H9 (cell line): ENCODE measurements at regions not wholly inside any gene's neighbourhood (a gene's known extent, or its start where the extent isn't known, plus 50 kb on each side); places are given as distances from the start of the nearest gene placed in this dataset.

Experiments
- DNase-seq: peaks from one replicate; pipeline ENCODE4 v3.0.0-alpha.2; 2017
- H2AFZ ChIP-seq: one replicate; pipeline ENCODE4 v1.6.1; 2013; ENCODE audit warnings: mild to moderate bottlenecking, low read length, control low read depth, moderate library complexity
- H2AK5ac ChIP-seq: 2 replicates; pipeline ENCODE4 v1.6.1; 2013; ENCODE audit warnings: low read length, control low read depth, mixed read lengths; ENCODE audit not compliant: insufficient read length
- H2BK120ac ChIP-seq: one replicate; pipeline ENCODE4 v1.6.1; 2013; ENCODE audit warnings: low read depth, mild to moderate bottlenecking, low read length, control low read depth, inconsistent platforms; ENCODE audit not compliant: poor library complexity, severe bottlenecking
- H2BK12ac ChIP-seq: 2 replicates; pipeline ENCODE4 v1.6.1; 2013; ENCODE audit warnings: low read length, control low read depth, mixed read lengths, low read depth; ENCODE audit not compliant: insufficient read length
- H2BK15ac ChIP-seq: 2 replicates; pipeline ENCODE4 v1.6.1; 2013; ENCODE audit warnings: low read depth, low read length, control low read depth
- H2BK20ac ChIP-seq: one replicate; pipeline ENCODE4 v1.6.1; 2013; ENCODE audit warnings: low read depth, mild to moderate bottlenecking, low read length, control low read depth, inconsistent platforms; ENCODE audit not compliant: poor library complexity, severe bottlenecking
- H2BK5ac ChIP-seq: 2 replicates; pipeline ENCODE4 v1.6.1; 2013; ENCODE audit warnings: low read length, control low read depth, mixed read lengths; ENCODE audit not compliant: insufficient read length
- H3K14ac ChIP-seq: 2 replicates; pipeline ENCODE4 v1.6.1; 2013; ENCODE audit warnings: low read length, control low read depth; ENCODE audit not compliant: insufficient read depth
- H3K18ac ChIP-seq: 2 replicates; pipeline ENCODE4 v1.6.1; 2013; ENCODE audit warnings: low read depth, mild to moderate bottlenecking, mixed read lengths, low read length, control low read depth; ENCODE audit not compliant: insufficient read length
- H3K23ac ChIP-seq: 2 replicates; pipeline ENCODE4 v1.6.1; 2013; ENCODE audit warnings: low read length, control low read depth, mixed read lengths, low read depth; ENCODE audit not compliant: insufficient read length
- H3K23me2 ChIP-seq: 2 replicates; pipeline ENCODE4 v1.6.1; 2013; ENCODE audit warnings: low read depth, mild to moderate bottlenecking, mixed read lengths, low read length, control low read depth; ENCODE audit not compliant: insufficient read length, poor library complexity, severe bottlenecking
- H3K27ac ChIP-seq: 2 replicates; pipeline ENCODE4 v1.5.1; 2013; ENCODE audit warnings: low read length, control low read depth, mixed read lengths, low read depth; ENCODE audit not compliant: insufficient read length
- H3K27me3 ChIP-seq: 2 replicates; pipeline ENCODE4 v1.6.1; 2013; ENCODE audit warnings: low read length, control low read depth, inconsistent platforms; ENCODE audit not compliant: insufficient read depth
- H3K4ac ChIP-seq: 2 replicates; pipeline ENCODE4 v1.6.1; 2013; ENCODE audit warnings: low read depth, mild to moderate bottlenecking, control low read depth, inconsistent platforms, low read length, moderate library complexity
- H3K4me1 ChIP-seq: 2 replicates; pipeline ENCODE4 v1.6.1; 2013; ENCODE audit warnings: low read length, control low read depth, inconsistent platforms; ENCODE audit not compliant: insufficient read depth
- H3K4me2 ChIP-seq: 2 replicates; pipeline ENCODE4 v1.6.1; 2013; ENCODE audit warnings: low read length, control low read depth, mixed read lengths; ENCODE audit not compliant: insufficient read length, insufficient read depth
- H3K56ac ChIP-seq: 2 replicates; pipeline ENCODE4 v1.6.1; 2013; ENCODE audit warnings: low read depth, mild to moderate bottlenecking, mixed read lengths, low read length, control low read depth; ENCODE audit not compliant: insufficient read length
- H3K79me1 ChIP-seq: 2 replicates; pipeline ENCODE4 v1.6.1; 2013; ENCODE audit warnings: low read depth, mild to moderate bottlenecking, moderate library complexity, low read length, control low read depth, inconsistent platforms; ENCODE audit not compliant: insufficient read depth, poor library complexity, severe bottlenecking
- H3K79me2 ChIP-seq: 2 replicates; pipeline ENCODE4 v1.6.1; 2013; ENCODE audit warnings: low read length, control low read depth, inconsistent platforms; ENCODE audit not compliant: insufficient read depth
- H3K9ac ChIP-seq: 2 replicates; pipeline ENCODE4 v1.6.1; 2013; ENCODE audit warnings: low read length, control low read depth, mixed read lengths; ENCODE audit not compliant: insufficient read length; ENCODE audit errors: extremely low read depth
- H3K9me3 ChIP-seq: one replicate; pipeline ENCODE4 v1.6.1; 2013; ENCODE audit warnings: low read depth, low read length, inconsistent platforms; ENCODE audit not compliant: control insufficient read depth
- H3T11ph ChIP-seq: one replicate; pipeline ENCODE4 v1.6.1; 2013; ENCODE audit warnings: mild to moderate bottlenecking, low read length, control low read depth, inconsistent platforms
- H4K20me1 ChIP-seq: one replicate; pipeline ENCODE4 v1.6.1; 2013; ENCODE audit not compliant: control insufficient read depth, insufficient read length, insufficient read depth
- H4K5ac ChIP-seq: 2 replicates; pipeline ENCODE4 v1.6.1; 2013; ENCODE audit warnings: low read depth, mild to moderate bottlenecking, mixed read lengths, low read length, control low read depth; ENCODE audit not compliant: insufficient read length
- H4K8ac ChIP-seq: replicated peaks from 2 replicates; pipeline ENCODE4 v1.6.1; 2013; ENCODE audit warnings: low read length, control low read depth, mixed read lengths, low read depth; ENCODE audit not compliant: insufficient read length
- H4K91ac ChIP-seq: 2 replicates; pipeline ENCODE4 v1.6.1; 2013; ENCODE audit warnings: low read depth, mild to moderate bottlenecking, moderate library complexity, mixed read lengths, low read length, control low read depth; ENCODE audit not compliant: insufficient read length
- H3K27ac Mint-ChIP-seq, 3 experiments: 2 replicates in 2 of 3; 3 replicates in 1 of 3; pipeline ENCODE4 v1.8.0; 2020 to 2021; ENCODE audit warnings: mixed read lengths in 3 of 3, mild to moderate bottlenecking in 1 of 3, moderate library complexity in 1 of 3
- H3K27me3 Mint-ChIP-seq: 2 replicates; pipeline ENCODE4 v1.8.0; 2021; ENCODE audit warnings: low read depth, mild to moderate bottlenecking, moderate library complexity, mixed read lengths
- H3K36me3 Mint-ChIP-seq, 3 experiments: 2 replicates in 2 of 3; 3 replicates in 1 of 3; pipeline ENCODE4 v1.8.0; 2020 to 2021; ENCODE audit warnings: low read depth in 3 of 3, mixed read lengths in 3 of 3; ENCODE audit not compliant: insufficient read depth in 1 of 3
- H3K4me1 Mint-ChIP-seq, 2 experiments: 2 replicates each; pipeline ENCODE4 v1.8.0; 2020; ENCODE audit warnings: mixed read lengths in 2 of 2
- H3K4me3 Mint-ChIP-seq, 2 experiments: 2 replicates in 1 of 2; 3 replicates in 1 of 2; pipeline ENCODE4 v1.8.0; 2020 to 2021; ENCODE audit warnings: mild to moderate bottlenecking in 2 of 2, mixed read lengths in 2 of 2, moderate library complexity in 1 of 2
- H3K9me3 Mint-ChIP-seq, 2 experiments: 2 replicates in 1 of 2; 3 replicates in 1 of 2; pipeline ENCODE4 v1.8.0; 2020; ENCODE audit warnings: mild to moderate bottlenecking in 2 of 2, mixed read lengths in 2 of 2, moderate library complexity in 1 of 2
- WGBS: extraction: QIAGEN DNeasy Blood & Tissue Kit; methylation state at CpG from one replicate; pipeline ENCODE4 v1.1.7; 2013; ENCODE audit warnings: missing lambda C conversion rate, low lambda C conversion rate, mixed read lengths; ENCODE audit not compliant: insufficient read length; ENCODE audit errors: extremely low coverage; 5-methylcytosine and 5-hydroxymethylcytosine counted together
- TF ChIP-seq, protein P1 (sequence below): fragments of 200-600 bp; sonication (generic); conservative IDR thresholded peaks from 3 replicates; pipeline ENCODE4 v1.8.0; 2021; ENCODE audit warnings: antibody characterized with exemption, mild to moderate bottlenecking

DNA sequence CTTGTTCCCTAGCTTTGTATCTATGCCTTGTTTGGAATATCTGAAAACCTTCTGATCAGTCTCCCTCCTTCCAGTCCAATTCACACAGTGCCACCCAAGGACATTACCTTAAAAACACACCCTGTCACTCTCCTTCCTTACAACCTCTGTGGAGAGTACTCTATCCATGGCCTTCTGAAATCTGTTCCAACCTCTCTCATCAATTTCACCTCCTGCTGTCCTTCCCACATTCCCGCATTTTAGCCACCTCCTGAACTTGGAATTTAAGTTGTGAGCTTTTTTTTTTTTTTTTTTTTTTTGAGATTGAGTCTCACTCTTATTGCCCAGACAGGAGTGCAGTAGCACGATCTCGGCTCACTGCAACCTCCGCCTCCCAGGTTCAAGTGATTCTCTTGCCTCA is 824.8 kb downstream of the METTL15 start:
- no peak overlapping the region for H2BK5ac ChIP-seq
- no peak overlapping the region for H2AK5ac ChIP-seq
- whole genome bisulfite sequencing, result no CpG with 5 or more reads among the region's 4 CpGs
- no peak overlapping the region for H3T11ph ChIP-seq
- TF ChIP-seq, protein P1, sequence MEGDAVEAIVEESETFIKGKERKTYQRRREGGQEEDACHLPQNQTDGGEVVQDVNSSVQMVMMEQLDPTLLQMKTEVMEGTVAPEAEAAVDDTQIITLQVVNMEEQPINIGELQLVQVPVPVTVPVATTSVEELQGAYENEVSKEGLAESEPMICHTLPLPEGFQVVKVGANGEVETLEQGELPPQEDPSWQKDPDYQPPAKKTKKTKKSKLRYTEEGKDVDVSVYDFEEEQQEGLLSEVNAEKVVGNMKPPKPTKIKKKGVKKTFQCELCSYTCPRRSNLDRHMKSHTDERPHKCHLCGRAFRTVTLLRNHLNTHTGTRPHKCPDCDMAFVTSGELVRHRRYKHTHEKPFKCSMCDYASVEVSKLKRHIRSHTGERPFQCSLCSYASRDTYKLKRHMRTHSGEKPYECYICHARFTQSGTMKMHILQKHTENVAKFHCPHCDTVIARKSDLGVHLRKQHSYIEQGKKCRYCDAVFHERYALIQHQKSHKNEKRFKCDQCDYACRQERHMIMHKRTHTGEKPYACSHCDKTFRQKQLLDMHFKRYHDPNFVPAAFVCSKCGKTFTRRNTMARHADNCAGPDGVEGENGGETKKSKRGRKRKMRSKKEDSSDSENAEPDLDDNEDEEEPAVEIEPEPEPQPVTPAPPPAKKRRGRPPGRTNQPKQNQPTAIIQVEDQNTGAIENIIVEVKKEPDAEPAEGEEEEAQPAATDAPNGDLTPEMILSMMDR, result no peak
- H3K27ac ChIP-seq, result no peak overlapping the region
- no peaks in the 10 kb centered on the region for H3K27me3 Mint-ChIP-seq
- no peaks in the 10 kb centered on the region for H3K79me1 ChIP-seq
- peaks cover 0 to 13% (median 0%) of the 10 kb centered on the region in 3 experiments; a peak in 3 of 7 replicates for H3K36me3 Mint-ChIP-seq
- H3K18ac ChIP-seq, result no peak overlapping the region
- no peaks in the 10 kb centered on the region; the same call in 1 of the 2 replicates for H3K4me1 ChIP-seq
- no peaks in the 10 kb centered on the region for H3K23me2 ChIP-seq
- no peak overlapping the region for H4K91ac ChIP-seq
- H2BK15ac ChIP-seq, result no peak overlapping the region
- H3K4me3 Mint-ChIP-seq, result no peak overlapping the region
- no peaks in the 10 kb centered on the region for H3K9me3 ChIP-seq
- no peak overlapping the region for H3K4ac ChIP-seq
- H4K20me1 ChIP-seq, result no peaks in the 10 kb centered on the region
- no peak overlapping the region for H2AFZ ChIP-seq
- H3K79me2 ChIP-seq, result no peaks in the 10 kb centered on the region
- no peak overlapping the region for H4K5ac ChIP-seq
- no peak overlapping the region for H2BK120ac ChIP-seq
- no peak overlapping the region for H3K23ac ChIP-seq
- peaks cover 0 to 9% of the 10 kb centered on the region in 2 experiments; a peak in 3 of 5 replicates for H3K9me3 Mint-ChIP-seq
- peaks cover 26 to 28% of the 10 kb centered on the region in 2 experiments for H3K4me1 Mint-ChIP-seq
- no peak overlapping the region for H4K8ac ChIP-seq
- no peak overlapping the region for H2BK20ac ChIP-seq
- no peak overlapping the region for H3K56ac ChIP-seq
- no peaks in the 10 kb centered on the region for H3K27me3 ChIP-seq
- no peak overlapping the region for H3K4me2 ChIP-seq
- DNase-seq, result no peak
- no peak overlapping the region; a peak in 1 of 7 replicates for H3K27ac Mint-ChIP-seq
- H3K9ac ChIP-seq, result no peak overlapping the region
- no peak overlapping the region for H2BK12ac ChIP-seq
- H3K14ac ChIP-seq, result no peak overlapping the region
